AG20443 (cell line): ENCODE measurements at regions not wholly inside any gene's neighbourhood (a gene's known extent, or its start where the extent isn't known, plus 50 kb on each side); places are given as distances from the start of the nearest gene placed in this dataset.

Experiments
- DNase-seq: peaks from one replicate; pipeline ENCODE4 v3.0.0; 2012; ENCODE audit warnings: low spot score, mixed read lengths

DNA sequence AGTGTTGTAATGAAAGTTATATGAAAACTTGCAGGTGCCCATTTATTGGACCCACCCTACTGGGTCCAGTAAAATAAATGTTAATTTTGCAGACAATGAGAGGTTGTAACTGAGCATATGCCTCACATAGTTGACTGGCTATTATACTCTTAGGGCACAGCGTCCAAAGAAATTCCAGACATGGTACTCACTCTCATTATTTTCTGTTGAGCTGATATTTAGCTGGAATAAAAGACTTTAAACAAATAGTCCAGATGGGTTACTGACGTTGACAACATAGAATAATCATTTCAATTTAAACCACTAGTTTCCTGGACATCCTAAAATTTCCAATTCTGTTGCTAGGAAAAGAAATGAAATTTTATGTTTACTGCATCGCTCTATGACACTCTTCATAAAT is 174.5 kb downstream of the ZNF365 start:
- DNase-seq, result no peak

DNA sequence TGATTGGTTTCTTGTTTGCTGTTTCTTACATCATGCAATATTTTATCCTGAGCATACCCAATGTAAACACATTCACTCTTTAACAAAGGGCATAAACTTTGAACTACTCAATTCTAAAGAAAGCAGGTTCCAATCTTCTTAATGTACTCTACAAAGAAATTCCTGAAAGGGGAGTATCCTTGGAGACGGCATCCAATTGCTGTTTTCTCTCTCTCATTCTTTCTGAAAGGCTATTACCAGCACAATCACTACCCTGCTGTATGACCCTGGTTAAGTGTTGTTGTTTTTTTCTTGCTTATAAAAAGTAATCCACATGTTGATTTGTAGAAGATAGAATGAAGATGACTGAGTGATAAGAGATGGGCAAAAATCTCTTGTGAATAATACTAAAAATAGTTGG is 176.0 kb downstream of the ZNF365 start:
- DNase-seq, result no peak

DNA sequence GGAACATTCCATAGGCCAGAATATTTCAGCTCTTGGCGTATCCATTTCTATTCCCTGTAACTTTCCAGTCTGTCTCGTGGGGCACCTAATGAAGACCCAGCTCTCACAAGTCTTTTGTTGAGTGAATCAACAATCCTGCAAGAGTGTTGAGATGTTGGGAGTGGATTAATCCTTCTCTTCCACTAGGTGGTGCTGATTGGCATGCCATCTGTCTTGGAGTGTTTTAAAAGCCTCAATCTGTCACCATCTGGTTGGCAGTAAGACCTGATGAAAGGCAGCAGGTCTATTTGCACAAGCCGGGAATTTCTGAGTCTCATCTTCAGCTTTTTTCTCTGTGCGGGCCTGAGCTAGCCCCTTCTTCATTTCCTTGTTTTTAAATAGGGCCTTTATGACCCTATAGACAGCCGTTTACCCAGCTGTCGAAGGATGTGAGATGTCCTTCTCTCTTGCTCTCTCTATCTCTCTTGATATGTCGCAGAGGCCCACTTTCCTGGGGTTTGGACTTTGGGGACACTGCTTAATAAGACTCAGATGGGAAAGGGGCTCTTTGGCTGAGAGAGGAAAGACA is 180.5 kb downstream of the ZNF365 start:
- peak; percentile 64 for DNase-seq

DNA sequence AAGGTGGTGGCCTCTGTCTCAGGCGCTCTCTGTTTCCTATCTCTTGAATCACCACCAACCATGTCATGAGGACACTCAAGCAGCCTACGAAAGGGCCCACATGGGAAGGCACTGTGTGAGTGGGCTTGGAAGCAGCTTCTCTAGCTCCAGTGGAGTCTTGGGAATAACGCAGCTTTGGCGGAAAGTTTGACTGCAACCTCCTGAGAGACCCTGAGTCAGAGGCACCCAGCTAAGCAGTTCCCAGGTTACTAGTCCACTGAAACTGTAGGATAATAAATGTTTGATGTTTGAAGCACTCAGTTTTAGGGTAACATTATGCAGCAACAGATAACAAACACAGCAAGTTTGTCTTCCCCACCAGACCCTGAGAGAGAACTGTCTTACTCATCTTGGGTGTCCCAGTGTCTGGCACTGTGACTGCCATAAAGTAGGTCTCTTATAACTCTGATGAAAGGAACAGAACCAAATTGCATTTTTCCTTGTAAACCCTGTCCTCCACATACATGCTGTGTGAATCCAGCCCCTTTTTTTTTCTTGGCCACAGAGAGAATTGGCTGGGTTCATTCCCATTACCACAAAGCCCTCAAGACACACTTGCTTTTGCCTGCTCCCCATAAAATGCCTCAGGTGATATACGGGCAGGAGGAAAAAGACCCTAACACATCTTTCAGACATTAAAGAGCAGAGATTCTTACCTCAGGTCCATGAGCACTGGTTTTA is 185.5 kb downstream of the ZNF365 start:
- no peak for DNase-seq

DNA sequence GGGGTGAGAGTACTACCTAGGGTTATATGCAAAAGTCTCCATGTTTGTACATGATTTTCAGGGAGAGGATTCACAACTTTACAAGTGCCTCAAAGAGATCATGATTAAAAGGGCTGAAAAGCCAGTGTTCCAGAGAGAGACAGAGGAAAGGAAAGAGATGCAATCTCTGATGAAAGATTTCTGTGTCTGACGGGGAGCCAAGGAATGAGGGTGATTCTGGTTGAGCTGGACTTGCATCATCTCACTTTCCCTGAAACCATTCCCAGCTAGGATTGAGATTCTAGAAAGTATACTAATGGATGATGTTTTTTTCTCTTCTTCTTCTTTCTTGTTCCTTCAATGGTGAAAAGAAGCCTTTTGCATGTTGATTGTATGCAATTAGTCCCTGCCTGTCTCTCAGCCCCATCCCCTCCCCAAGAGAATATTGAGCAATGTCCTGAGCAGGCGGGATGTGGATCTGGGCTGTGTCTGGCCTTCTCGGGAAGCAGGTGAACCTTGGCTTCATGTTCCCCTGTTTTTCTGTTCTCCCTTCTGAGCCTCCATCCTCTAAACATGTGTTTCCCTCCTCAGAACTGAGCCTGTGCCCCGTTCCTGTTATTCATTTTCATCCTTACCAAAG is 186.1 kb downstream of the ZNF365 start:
- peak; percentile 75 for DNase-seq

DNA sequence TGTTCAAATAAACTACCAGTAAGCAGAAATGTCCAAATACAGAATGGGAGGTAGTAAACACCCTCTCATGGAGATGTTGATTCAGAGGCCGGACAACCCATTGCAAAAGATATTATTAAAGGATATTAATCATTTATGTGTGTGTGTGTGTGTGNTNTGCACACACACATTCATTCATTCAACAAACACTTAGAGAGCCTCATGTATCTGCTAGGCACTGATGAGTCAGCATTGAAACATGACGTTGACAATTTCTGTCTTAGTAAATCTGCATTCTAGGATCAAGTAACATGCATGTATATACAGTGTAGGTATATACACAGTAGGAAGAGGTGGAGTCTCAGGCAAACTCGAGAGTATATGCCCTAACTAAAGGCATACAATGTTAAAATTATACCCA is 187.0 kb downstream of the ZNF365 start:
- DNase-seq, result no peak

DNA sequence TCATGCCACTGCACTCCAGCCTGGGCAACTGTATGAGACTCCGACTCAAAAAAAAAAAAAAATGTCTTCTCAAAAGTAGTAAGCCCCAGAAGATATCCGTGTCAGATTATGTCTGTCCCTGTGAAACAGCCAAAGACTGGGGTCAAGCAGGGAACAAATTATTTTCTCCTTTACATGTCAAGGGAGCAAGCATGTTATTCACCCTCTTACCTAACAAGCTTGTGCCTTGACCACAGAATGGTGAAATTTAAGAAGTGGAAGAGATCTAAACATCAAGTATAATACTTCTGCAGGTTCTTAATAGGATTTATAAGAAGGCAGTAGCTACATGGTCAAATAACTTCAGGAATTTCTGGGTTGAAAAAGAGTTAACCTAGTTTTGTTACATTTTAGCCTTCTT is 187.9 kb downstream of the ZNF365 start:
- DNase-seq, result no peak

DNA sequence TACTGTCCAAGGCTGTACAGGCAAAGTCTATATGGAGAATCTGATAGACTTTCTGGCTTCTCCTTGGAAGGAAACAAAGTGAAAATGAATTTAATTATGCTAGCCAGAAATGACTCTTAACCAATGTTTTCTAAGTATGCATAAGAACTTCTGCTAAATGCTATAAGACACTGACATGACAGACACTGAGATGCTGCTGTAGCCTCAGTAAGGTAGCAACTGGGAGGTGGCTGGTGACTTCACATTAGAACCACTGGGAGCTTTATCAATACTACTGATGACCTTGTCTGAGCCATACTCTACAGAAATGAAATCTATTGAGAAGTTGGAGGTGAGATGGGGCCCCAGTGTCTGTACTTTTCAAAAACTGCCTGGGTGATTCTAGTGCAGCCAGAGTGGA is 188.6 kb downstream of the ZNF365 start:
- DNase-seq, result no peak

DNA sequence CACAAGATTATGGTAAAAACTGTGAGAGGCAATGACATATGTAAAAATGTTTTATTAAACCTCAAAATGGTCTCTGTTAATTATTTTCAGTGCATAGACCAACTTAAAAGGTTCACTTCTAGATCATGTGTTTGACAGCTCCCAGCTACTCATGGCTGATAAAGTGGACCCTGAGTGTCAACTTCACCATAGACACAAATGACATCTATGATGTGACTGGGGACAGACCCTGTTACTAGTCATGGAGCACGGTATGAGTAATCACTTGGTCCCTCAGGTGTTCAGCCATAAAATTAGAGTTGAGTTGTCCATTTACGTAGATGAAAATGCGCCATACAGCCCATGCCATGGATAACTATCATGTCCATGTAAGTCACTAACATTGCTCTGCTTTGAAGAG is 199.8 kb downstream of the ZNF365 start:
- no peak for DNase-seq

DNA sequence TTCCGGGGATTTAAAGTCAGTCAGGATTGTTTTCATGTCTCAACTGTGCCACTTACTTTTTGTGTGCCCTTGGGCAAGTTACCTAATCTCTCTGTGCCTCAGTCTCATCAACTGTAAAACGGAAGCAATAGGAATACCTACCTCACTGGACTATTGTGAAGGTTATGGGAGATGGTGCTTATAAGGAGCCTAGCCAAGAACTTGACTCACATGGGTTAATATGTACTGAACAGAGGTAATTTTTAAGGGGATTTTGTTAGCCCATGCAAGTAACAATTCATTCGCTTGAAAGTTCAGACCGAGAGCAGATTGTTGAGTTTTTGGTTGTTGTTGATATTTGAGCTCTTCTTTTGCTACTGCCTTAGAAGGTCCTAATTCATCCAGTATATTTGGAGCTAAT is 202.9 kb downstream of the ZNF365 start:
- DNase-seq, result no peak

DNA sequence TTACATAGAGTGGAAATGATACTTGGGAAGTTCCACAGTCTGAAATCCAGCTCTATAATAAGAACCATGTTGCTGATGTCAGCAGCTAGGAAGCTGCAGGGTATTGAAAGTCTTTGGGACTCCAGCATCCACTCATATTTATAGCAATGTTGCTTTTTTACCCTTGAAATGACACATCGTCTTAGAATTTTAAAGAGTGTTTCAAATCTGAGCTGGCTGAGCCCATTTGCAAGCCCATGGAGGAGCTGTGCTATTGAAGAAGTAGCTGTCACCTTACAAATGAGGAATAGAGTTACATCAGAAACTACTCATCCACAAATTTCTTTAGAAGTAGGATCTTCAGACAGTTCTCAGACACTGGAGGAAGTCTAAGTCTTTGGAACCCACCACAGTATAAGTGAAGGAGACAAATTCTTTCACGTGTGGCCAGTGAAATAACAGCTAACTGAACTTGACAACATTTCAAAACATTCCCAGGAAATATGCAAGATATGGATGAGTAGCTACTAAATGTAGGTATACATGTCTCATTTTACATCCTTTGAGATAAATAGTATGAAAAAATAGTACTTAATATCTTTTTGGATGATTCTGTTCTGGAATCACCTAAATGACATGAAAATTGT is 203.6 kb downstream of the ZNF365 start:
- DNase-seq, result peak; percentile 60

DNA sequence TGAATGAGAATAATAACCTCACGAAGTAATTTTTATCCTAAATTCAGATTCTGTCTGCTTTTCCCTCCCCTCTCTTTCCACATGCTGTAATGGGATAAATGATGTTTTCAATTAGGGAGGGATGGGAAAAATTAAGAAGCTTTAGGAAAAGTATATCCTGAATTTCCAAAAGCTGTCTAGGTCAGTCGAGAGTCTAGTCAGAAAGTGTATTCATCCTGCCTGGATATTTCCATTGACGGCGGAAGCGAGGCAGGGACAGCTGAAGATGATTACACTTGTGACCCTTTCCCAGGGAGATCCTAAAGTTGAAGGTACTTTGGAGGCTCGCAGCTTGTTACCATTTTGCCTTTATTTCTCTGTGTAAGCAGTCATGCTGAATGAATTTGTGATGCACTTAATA is 204.1 kb downstream of the ZNF365 start:
- no peak for DNase-seq

DNA sequence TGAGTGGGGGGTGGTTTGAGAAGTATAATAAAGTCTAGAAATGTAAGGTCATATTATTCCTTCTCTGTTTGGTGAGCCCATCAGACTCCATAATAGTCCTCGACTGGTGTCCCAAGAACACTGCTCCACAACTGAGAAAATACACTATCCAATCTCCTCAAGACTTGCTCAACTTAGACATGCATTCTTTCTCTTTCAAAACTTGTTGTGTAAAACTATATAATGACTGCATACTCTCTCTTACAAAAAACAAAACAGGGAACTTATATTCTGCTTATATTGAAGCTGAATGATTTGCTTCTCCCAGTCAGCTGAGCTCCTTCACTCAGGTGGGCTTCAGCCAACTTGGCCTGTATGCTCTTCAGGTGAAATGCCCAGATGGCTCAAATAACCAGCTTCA is 204.7 kb downstream of the ZNF365 start:
- no peak for DNase-seq

DNA sequence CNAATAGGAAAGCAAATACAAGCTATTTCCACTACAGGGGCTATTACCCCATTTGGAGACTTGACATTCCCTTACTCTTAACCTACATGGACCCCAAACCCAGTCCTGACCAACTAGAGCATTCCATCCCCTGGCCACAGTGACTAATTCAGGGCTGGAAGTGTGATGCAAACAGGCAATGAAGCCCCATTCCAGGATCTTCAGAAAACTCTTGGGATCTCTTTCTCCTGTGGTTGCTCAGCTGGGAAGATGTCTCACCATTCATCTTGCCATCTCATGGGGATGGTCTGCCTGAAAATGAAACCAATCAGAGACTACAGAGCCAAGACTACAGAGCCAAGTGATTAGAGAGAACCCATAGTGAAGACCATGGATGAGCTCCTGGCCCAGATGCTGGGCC is 206.2 kb downstream of the ZNF365 start:
- peak; percentile 24 for DNase-seq

DNA sequence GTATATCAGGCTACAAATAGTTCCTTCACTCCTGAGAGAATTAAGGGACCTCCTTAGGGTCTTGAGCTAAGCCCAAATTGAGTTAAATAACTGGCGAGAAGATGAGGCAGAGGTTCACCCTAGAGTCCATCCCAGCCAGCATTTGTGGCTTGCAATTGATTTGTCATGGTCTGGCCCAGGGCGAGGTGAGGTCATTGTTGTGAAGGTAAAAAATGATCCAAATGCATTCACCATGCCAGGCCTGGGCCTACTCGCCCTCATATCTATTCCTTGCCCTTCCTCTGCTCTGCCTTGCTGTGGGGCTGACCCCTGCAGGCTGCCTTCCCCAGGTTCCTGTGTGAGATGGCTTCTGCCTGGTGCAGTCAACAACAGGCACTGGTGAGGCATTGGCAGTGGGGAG is 207.2 kb downstream of the ZNF365 start:
- DNase-seq, result no peak

DNA sequence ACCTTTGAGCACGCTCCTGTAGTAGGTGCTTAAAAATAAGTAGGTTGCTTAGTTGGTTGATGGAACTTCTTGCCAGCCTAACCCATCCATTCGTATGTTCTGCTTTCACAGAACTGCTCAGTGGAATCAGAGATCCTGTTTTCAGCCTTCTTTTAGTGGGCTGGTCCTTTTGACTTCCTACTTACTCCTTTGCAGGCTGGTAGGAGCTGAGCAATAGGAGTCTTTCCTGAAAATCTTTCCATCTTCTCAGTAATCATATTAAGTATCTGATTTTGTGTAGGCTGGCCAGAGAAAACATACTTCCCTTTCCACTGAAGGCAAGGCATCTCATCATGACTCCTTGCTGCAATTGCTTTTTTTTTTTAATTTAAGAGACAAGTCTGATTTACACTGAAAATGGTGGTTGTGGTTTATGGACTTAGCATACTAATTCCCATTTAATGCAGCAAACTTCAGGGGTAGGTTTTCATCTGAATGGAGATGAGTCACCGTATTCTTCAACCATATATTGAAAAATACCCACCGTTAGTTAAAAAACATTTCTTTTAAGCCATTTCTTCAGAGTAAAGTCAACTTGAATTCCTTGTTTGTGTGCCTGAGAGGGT is 208.0 kb downstream of the ZNF365 start:
- no peak for DNase-seq

DNA sequence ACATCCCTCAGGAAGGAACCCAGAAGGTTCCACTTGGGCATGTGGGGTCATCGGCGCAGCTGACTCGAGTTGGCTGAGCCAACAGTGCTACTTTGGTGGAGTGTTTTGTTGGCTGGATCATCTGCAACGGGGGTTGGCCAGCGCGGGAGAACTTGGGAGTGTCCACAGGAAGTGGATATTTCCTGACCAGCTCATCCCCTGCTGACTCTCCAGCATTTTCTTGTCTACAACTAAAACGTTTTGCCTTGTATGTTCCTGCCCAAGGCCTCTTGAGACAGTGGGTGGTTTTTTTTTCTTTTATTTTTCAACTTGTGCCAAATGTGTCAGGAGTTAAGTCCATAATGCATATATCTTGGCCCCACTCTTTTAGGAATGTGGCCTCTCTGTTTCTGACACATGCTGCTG is 208.6 kb downstream of the ZNF365 start:
- peak; percentile 92 for DNase-seq

DNA sequence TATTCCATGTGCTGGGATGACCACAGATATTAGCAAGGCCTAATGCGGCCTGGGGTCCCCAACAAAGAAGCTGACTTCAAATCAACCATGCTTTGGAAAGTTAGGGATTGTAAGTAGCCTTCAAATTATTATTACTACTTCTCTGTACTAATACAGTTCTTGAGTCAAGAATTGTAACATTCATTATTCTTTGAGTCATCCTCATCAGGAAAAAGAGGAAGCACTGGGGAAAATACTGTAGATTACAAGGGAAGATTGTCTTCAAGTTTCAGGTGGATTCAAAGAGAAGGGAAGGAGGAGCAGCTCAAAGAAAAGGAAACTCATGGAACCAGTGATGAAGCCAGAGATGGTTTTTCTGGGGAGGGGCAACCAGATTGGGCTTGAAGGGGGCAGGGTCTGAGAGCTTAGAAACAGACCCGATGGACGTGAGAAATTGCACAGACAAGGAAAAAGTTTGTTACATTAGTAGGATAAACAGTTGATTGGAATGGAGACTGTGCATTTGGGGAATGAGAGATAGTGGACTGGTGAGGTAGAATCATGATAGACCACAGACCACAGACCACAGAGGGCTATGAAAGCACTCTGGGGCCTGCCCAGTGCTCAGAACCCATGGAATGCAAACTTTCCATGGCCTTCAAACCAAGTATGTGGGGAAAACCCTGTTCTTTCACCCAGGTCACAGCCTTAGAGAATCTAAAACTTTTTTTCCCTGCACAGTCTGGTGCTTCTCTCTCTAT is 209.9 kb downstream of the ZNF365 start:
- peak; percentile 83 for DNase-seq

DNA sequence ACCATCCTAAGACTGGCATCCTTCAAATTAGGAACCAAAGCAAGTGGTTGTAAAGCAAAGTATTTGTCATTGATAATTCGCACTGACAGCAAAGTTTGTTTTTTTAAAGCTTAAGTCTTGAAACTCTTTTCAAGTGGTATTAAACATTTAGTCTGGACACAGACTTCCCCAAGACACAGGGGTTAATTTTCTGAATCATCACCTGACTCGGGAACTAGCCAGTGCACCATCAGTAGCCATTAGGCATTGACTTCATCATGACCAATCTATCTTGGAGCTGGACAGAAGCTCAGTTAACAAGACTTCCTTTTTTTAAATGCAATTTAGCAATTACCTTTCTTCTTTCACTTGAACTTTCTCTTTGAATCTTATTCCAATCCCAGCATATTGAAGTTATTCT is 210.6 kb downstream of the ZNF365 start:
- DNase-seq, result no peak

DNA sequence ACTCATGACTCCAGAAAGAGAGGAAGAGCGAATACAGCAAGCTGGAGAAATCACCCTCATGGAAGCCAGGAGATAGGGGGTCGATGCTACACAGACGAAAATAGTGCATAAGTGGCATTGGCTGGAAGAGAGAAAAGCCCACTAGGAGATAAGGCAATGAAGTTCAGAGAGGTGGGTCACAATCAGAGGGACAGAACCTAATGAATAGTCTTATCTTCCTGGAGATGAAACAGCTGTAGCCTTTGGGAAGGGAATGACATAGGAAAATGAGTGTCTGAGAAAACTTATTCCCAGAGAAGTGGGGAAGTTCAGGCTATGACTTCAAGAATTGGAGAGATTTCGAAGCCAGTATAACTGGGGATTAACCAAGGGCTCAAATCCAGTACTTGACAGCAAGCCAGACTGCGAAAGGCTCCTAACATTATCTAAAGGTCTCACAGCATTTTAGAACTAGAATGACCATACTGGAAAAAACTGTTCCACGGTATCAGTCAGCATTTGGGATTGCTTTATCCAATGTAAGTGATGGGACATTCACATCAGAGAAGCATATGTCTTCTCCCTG is 211.1 kb downstream of the ZNF365 start:
- DNase-seq, result no peak

DNA sequence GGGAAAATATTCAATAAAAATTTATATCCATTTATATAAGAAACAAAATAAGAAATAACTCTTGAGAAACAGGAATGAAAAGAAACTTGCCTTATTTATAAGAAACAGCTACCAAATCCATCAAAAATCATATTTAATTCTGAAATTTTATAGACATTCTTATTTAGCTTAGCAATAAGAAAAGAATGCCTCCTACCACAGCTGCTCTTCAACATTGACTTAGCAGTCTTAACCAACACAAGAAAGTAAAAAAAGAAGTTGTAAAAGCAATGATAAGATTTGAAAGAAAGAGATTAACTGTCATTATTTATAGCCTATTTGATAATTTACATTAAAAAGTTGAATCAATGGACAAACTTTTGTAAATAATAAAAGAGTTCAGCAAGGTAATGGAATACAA is 212.8 kb downstream of the ZNF365 start:
- DNase-seq, result no peak

DNA sequence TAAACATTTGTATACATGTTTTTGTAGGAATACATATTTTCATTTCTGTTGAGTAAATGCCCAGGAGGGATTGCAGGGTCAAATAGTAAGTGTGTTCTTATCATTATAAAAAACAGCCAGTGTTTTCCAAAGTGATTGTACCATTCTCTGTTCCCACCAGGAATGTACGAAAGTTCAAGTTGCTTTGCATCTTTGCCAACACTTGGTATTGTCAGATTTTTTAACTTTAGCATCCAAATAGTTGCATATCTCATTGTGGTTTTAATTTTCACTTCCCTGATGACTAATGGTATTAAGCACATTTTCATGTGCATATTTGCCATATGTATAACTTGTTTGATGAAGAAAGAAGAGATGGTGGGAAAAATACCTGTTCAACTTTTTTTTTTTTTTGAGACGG is 213.9 kb downstream of the ZNF365 start:
- no peak for DNase-seq
